PFSK-1 (cell line): ENCODE measurements at regions not wholly inside any gene's neighbourhood (a gene's known extent, or its start where the extent isn't known, plus 50 kb on each side); places are given as distances from the start of the nearest gene placed in this dataset.

Experiments
- FOXP2 ChIP-seq: optimal IDR thresholded peaks from 2 replicates; pipeline ENCODE3; 2011; ENCODE audit warnings: borderline replicate concordance, control low read depth, inconsistent platforms; ENCODE audit not compliant: insufficient read depth; ENCODE audit errors: extremely low read length, extremely low read depth
- POLR2AphosphoS5 ChIP-seq: IDR thresholded peaks from 2 replicates; pipeline ENCODE4 v1.6.1; 2012; ENCODE audit warnings: low read depth, mild to moderate bottlenecking, control low read depth, low read length, moderate library complexity
- REST ChIP-seq, 2 experiments: IDR thresholded peaks; 2 replicates each; pipeline versions ENCODE4 v1.6.1 to v1.8.0; 2011 to 2012; ENCODE audit warnings: low read depth in 2 of 2, low read length in 2 of 2, control low read depth in 1 of 2, inconsistent platforms in 1 of 2, mild to moderate bottlenecking in 1 of 2, moderate library complexity in 1 of 2; ENCODE audit not compliant: insufficient read depth in 1 of 2
- SIN3A ChIP-seq: IDR thresholded peaks from 2 replicates; pipeline ENCODE4 v1.6.1; 2012; ENCODE audit warnings: mild to moderate bottlenecking, low read length, moderate library complexity, borderline replicate concordance; ENCODE audit not compliant: insufficient read depth
- TAF1 ChIP-seq: IDR thresholded peaks from 2 replicates; pipeline ENCODE4 v1.6.1; 2012; ENCODE audit warnings: low read length, control low read depth, borderline replicate concordance; ENCODE audit not compliant: insufficient read depth

DNA sequence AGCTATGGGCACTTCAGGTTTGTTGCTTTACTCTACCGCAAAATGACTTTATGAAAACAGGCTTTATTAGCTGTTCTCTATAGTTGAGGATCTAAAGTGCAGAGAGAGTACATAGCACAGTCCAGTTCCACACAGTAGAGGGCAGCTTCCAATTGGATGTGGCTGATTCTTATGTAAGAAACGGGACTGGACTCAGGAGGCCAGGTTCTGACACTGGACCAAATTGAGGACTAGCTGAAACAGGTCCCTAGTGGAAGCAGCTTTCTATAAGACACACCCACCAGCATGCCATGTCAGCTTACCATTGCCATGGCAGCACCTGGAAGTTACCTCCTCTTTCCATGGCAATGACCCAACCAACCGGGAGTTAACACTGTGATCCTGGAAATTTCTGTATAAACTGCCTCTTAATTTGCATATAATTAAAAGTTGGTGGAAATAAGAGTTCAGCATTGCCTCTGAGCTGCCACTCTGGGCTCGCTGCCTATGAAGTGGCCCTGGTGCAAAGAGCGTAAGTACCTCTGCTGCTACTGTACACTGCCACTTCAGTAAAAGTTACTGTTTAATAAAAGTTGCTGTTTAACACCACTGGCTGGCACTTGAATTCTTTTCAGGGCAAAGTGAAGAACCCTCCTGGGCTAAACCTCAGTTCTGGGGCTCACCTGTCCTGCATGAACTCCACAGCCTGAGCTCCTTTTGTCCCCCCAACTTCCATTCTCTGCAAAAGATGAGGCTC, 211.9 kb upstream of the SLC10A2 start:
- no peak for TF ChIP-seq POLR2AphosphoS5
- no peak for TF ChIP-seq SIN3A
- no peak for TF ChIP-seq FOXP2
- TF ChIP-seq REST (IDR thresholded peaks at IDR 0.05; ENCODE audit: insufficient read depth in 1 of 2, low read depth in 2 of 2, low read length in 2 of 2) = no peak
- TF ChIP-seq TAF1 = no peak

- TF ChIP-seq SIN3A (no peak), POLR2AphosphoS5 (no peak), REST (IDR thresholded peaks at IDR 0.05; ENCODE audit: insufficient read depth in 1 of 2, low read depth in 2 of 2, low read length in 2 of 2) (no peak), FOXP2 (no peak), TAF1 (no peak)
Observed at GRCh38 chr13:103276775-103277498, 210.7 kb upstream of the SLC10A2 start.

DNA sequence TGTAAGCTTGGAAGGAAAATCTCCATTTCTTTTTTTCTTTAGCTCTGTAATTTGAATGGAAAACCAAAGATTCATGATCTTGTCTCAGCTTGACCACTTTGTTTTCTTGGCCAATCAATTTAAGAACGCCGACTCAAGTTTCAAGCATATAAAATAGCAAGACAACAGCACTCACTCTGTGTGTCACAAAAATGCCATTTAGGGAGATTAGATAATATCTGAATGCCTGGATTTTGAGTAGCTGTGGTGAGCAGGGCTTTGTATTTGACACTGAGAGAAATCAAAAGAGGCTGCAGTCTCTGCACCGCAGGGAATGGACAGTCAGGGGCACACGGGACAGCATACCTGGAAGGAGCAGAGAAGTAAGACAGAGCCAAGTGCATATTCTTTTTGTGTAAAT, 209.5 kb upstream of the SLC10A2 start:
- no peak for TF ChIP-seq FOXP2
- TF ChIP-seq TAF1 = no peak
- TF ChIP-seq REST (IDR thresholded peaks at IDR 0.05; ENCODE audit: insufficient read depth in 1 of 2, low read depth in 2 of 2, low read length in 2 of 2) = no peak
- TF ChIP-seq SIN3A = no peak
- TF ChIP-seq POLR2AphosphoS5 = no peak

- no peak for TF ChIP-seq FOXP2
- no peak for TF ChIP-seq SIN3A
- TF ChIP-seq TAF1 = no peak
- no peak for TF ChIP-seq POLR2AphosphoS5
- TF ChIP-seq REST (IDR thresholded peaks at IDR 0.05; ENCODE audit: insufficient read depth in 1 of 2, low read depth in 2 of 2, low read length in 2 of 2) = no peak
Observed at GRCh38 chr13:103275081-103275480, 208.9 kb upstream of the SLC10A2 start.
